MM.1S (cell line): ENCODE measurements at regions not wholly inside any gene's neighbourhood (a gene's known extent, or its start where the extent isn't known, plus 50 kb on each side); places are given as distances from the start of the nearest gene placed in this dataset.

Source experiments
- EZH2phosphoT487 ChIP-seq: fragments of 300-600 bp; sonication (generic); IDR thresholded peaks from 2 replicates; pipeline ENCODE4 v1.6.1; 2018; ENCODE audit warnings: antibody characterized with exemption, low read length
- TF ChIP-seq, protein P1 (sequence below): fragments of 300-600 bp; sonication (generic); IDR thresholded peaks from 2 replicates; pipeline ENCODE4 v1.5.1; 2016; ENCODE audit warnings: antibody characterized with exemption, low read length, mixed read lengths

- TF ChIP-seq, protein P1, sequence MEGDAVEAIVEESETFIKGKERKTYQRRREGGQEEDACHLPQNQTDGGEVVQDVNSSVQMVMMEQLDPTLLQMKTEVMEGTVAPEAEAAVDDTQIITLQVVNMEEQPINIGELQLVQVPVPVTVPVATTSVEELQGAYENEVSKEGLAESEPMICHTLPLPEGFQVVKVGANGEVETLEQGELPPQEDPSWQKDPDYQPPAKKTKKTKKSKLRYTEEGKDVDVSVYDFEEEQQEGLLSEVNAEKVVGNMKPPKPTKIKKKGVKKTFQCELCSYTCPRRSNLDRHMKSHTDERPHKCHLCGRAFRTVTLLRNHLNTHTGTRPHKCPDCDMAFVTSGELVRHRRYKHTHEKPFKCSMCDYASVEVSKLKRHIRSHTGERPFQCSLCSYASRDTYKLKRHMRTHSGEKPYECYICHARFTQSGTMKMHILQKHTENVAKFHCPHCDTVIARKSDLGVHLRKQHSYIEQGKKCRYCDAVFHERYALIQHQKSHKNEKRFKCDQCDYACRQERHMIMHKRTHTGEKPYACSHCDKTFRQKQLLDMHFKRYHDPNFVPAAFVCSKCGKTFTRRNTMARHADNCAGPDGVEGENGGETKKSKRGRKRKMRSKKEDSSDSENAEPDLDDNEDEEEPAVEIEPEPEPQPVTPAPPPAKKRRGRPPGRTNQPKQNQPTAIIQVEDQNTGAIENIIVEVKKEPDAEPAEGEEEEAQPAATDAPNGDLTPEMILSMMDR: no peak
- TF ChIP-seq EZH2phosphoT487: no peak
These were observed 645.9 kb downstream of the OTOL1 start for GRCh38 chr3:162142511-162142910.
